ENCODE measurements at regions not wholly inside any gene's neighbourhood (a gene's known extent, or its start where the extent isn't known, plus 50 kb on each side); places are given as distances from the start of the nearest gene placed in this dataset.
"Not testable (repeated sequence)": the region's sequence is repeated elsewhere in the genome, so short reads cannot be mapped to it uniquely, and the experiment has no call there.

DNA sequence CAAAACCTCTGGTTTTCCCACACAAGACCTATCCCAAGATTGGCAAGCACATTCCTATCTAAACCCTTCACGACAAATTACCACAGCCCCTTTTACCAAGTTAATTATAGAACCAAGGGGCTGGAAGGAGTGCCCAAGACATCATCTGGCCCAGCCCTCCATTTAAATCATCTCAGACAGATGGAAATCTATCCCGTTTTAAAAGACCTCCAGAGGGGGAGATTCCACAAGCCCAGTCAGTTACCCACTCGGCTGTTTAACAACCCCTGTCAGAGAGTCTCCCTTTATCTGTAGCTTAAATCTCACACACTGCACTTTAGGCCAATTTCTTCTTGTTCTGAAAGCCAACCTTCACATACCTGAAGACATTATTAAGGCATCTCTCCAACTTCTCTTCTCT, 179.1 kb upstream of the MEIS1 start:
- no peaks in the 10 kb centered on the region for H3K9me3 Mint-ChIP-seq (ENCODE audit: insufficient read depth)
- H3K36me3 Mint-ChIP-seq (ENCODE audit: low read depth): no peaks in the 10 kb centered on the region
- no peak overlapping the region for H3K27ac Mint-ChIP-seq
- DNase-seq (no peak), ATAC-seq (no peak)
- H3K27me3 Mint-ChIP-seq (ENCODE audit: low read depth): no peaks in the 10 kb centered on the region
- H3K4me3 Mint-ChIP-seq: no peak overlapping the region
- POLR2A ChIA-PET: no interaction called here
- CTCF ChIA-PET: no interaction called here
- no peaks in the 10 kb centered on the region for H3K4me1 Mint-ChIP-seq (ENCODE audit: low read depth)

- DNase-seq: no peak
Measured at GRCh38 chr2:66255136-66255535, 179.8 kb upstream of the MEIS1 start.

GRCh38 chr2:66253066-66253465, 181.9 kb upstream of the MEIS1 start:
- Mint-ChIP-seq H3K36me3 (ENCODE audit: low read depth) (no peaks in the 10 kb centered on the region), H3K27me3 (ENCODE audit: low read depth) (no peaks in the 10 kb centered on the region), H3K4me1 (ENCODE audit: low read depth) (no peaks in the 10 kb centered on the region), H3K27ac (no peak overlapping the region), H3K4me3 (no peak overlapping the region), H3K9me3 (ENCODE audit: insufficient read depth) (no peaks in the 10 kb centered on the region)
- no peak for ATAC-seq
- CTCF ChIA-PET: no interaction called here
- no peak for DNase-seq
- POLR2A ChIA-PET: no interaction called here

More at GRCh38 chr2:66255136-66255535, 179.8 kb upstream of the MEIS1 start:
- POLR2A ChIA-PET: no interaction called here
- no peak overlapping the region for H3K27ac Mint-ChIP-seq
- H3K4me1 Mint-ChIP-seq (ENCODE audit: low read depth): no peaks in the 10 kb centered on the region
- H3K9me3 Mint-ChIP-seq (ENCODE audit: insufficient read depth): no peaks in the 10 kb centered on the region
- H3K27me3 Mint-ChIP-seq (ENCODE audit: low read depth): no peaks in the 10 kb centered on the region
- CTCF ChIA-PET: no interaction called here
- no peak for ATAC-seq
- no peaks in the 10 kb centered on the region for H3K36me3 Mint-ChIP-seq (ENCODE audit: low read depth)
- H3K4me3 Mint-ChIP-seq: no peak overlapping the region

DNA sequence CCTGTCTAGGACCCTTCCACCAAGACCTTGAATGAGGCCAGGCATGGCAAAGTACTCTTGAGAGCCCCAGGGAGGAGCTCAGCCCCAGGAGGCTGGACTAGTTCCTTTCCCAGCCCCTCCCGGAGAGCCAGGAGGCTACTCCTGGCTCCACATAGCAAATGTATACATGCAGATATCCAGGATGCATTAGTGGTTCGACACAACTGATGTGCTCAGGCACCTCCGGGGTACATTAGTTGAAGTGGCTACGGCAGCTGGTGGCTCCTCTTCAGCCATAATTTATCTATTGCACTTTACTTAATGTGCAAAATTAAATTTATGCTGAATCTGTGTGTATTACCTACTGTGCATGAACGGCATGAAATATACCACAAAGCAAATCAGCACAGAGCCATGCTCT, 182.8 kb upstream of the MEIS1 start:
- no peak for ATAC-seq
- no peaks in the 10 kb centered on the region for H3K9me3 Mint-ChIP-seq (ENCODE audit: insufficient read depth)
- CTCF ChIA-PET: no interaction called here

GRCh38 chr2:66251573-66251972, 183.4 kb upstream of the MEIS1 start:
- ChIA-PET POLR2A (no interaction called here), CTCF (no interaction called here)

More for the DNA sequence above, 182.8 kb upstream of the MEIS1 start:
- H3K36me3 Mint-ChIP-seq (ENCODE audit: low read depth): no peaks in the 10 kb centered on the region
- POLR2A ChIA-PET: no interaction called here
- no peak overlapping the region for H3K4me3 Mint-ChIP-seq
- H3K27ac Mint-ChIP-seq: no peak overlapping the region
- H3K27me3 Mint-ChIP-seq (ENCODE audit: low read depth): no peaks in the 10 kb centered on the region
- DNase-seq: no peak
- no peaks in the 10 kb centered on the region for H3K4me1 Mint-ChIP-seq (ENCODE audit: low read depth)

DNA sequence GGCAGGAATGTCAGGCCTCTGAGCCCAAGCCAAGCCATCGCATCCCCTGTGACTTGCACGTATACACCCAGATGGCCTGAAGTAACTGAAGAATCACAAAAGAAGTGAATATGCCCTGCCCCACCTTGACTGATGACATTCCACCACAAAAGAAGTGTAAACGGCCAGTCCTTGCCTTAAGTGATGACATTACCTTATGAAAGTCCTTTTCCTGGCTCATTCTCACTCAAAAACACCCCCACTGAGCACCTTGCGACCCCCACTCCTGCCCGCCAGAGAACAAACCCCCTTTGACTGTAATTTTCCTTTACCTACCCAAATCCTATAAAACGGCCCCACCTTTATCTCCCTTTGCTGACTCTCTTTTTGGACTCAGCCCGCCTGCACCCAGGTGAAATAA, 185.8 kb upstream of the MEIS1 start:
- DNase-seq; H3K27me3 Mint-ChIP-seq (ENCODE audit: low read depth); H3K36me3 Mint-ChIP-seq (ENCODE audit: low read depth); H3K4me3 Mint-ChIP-seq; POLR2A ChIA-PET; CTCF ChIA-PET; ATAC-seq; H3K9me3 Mint-ChIP-seq (ENCODE audit: insufficient read depth); H3K27ac Mint-ChIP-seq; H3K4me1 Mint-ChIP-seq (ENCODE audit: low read depth): not testable (repeated sequence)

More at GRCh38 chr2:66251573-66251972, 183.4 kb upstream of the MEIS1 start:
- Mint-ChIP-seq H3K36me3 (ENCODE audit: low read depth) (no peaks in the 10 kb centered on the region), H3K4me3 (no peak overlapping the region), H3K9me3 (ENCODE audit: insufficient read depth) (no peaks in the 10 kb centered on the region), H3K4me1 (ENCODE audit: low read depth) (no peaks in the 10 kb centered on the region), H3K27ac (no peak overlapping the region), H3K27me3 (ENCODE audit: low read depth) (no peaks in the 10 kb centered on the region)
- DNase-seq (no peak), ATAC-seq (no peak)

GRCh38 chr2:66243809-66244208, 191.1 kb upstream of the MEIS1 start:
- H3K4me1 Mint-ChIP-seq (ENCODE audit: low read depth); CTCF ChIA-PET; H3K36me3 Mint-ChIP-seq (ENCODE audit: low read depth); ATAC-seq; H3K27ac Mint-ChIP-seq; H3K27me3 Mint-ChIP-seq (ENCODE audit: low read depth); DNase-seq; POLR2A ChIA-PET; H3K4me3 Mint-ChIP-seq; H3K9me3 Mint-ChIP-seq (ENCODE audit: insufficient read depth): not testable (repeated sequence)

- not testable (repeated sequence) for H3K4me1 Mint-ChIP-seq (ENCODE audit: low read depth)
Measured at GRCh38 chr2:66242888-66243287, 192.0 kb upstream of the MEIS1 start.

DNA sequence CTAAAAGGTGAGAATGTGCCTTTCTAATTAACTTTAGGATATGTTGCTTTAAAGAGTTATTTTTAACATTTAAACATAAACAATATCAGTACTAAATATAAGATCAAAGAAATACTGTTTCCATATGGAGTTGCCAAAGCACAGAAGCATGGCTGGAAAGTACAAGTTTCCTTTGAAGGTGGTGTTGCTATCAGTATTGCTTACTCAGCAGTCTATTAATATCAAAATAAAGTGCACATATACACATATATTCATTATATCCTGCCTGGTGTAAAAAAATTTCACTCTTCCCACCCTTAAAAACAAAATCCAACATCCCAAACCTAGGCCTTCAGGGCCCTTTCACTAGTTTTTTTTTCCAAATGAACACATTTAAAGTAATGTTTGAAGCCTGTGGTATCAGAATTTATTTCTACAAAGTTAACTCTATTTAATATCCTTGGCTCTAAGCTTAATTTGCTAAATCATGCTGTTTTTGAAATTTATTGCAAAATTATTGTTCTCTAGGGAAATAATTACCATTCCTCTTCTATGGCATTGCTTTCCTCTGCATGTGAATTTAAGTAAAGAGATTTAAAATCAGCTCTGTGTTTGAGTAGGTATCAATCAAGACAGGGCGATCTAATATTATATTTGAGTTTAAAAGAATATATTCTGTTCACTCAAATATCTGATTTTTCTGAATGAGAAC, 192.7 kb upstream of the MEIS1 start:
- H3K4me3 Mint-ChIP-seq: no peak overlapping the region
- H3K9me3 Mint-ChIP-seq (ENCODE audit: insufficient read depth): no peaks in the 10 kb centered on the region
- H3K36me3 Mint-ChIP-seq (ENCODE audit: low read depth): no peaks in the 10 kb centered on the region
- H3K27me3 Mint-ChIP-seq (ENCODE audit: low read depth): no peaks in the 10 kb centered on the region
- CTCF ChIA-PET: no interaction called here
- POLR2A ChIA-PET: no interaction called here
- H3K27ac Mint-ChIP-seq: no peak overlapping the region
- DNase-seq: no peak
- H3K4me1 Mint-ChIP-seq (ENCODE audit: low read depth): no peaks in the 10 kb centered on the region
- no peak for ATAC-seq

More at GRCh38 chr2:66242888-66243287, 192.0 kb upstream of the MEIS1 start:
- DNase-seq; H3K36me3 Mint-ChIP-seq (ENCODE audit: low read depth); ATAC-seq; H3K9me3 Mint-ChIP-seq (ENCODE audit: insufficient read depth); H3K27ac Mint-ChIP-seq; POLR2A ChIA-PET; H3K27me3 Mint-ChIP-seq (ENCODE audit: low read depth); H3K4me3 Mint-ChIP-seq; CTCF ChIA-PET: not testable (repeated sequence)

GRCh38 chr2:66240286-66240685, 194.6 kb upstream of the MEIS1 start:
- Mint-ChIP-seq H3K9me3 (ENCODE audit: insufficient read depth) (no peaks in the 10 kb centered on the region), H3K27me3 (ENCODE audit: low read depth) (no peaks in the 10 kb centered on the region), H3K4me1 (ENCODE audit: low read depth) (no peaks in the 10 kb centered on the region), H3K4me3 (no peak overlapping the region), H3K27ac (no peak overlapping the region), H3K36me3 (ENCODE audit: low read depth) (no peaks in the 10 kb centered on the region)
- ATAC-seq: no peak
- DNase-seq: no peak
- ChIA-PET POLR2A (no interaction called here), CTCF (no interaction called here)

- ChIA-PET POLR2A (no interaction called here), CTCF (no interaction called here)
- no peaks in the 10 kb centered on the region for H3K9me3 Mint-ChIP-seq (ENCODE audit: insufficient read depth)
Measured at GRCh38 chr2:66239655-66240054, 195.3 kb upstream of the MEIS1 start.

DNA sequence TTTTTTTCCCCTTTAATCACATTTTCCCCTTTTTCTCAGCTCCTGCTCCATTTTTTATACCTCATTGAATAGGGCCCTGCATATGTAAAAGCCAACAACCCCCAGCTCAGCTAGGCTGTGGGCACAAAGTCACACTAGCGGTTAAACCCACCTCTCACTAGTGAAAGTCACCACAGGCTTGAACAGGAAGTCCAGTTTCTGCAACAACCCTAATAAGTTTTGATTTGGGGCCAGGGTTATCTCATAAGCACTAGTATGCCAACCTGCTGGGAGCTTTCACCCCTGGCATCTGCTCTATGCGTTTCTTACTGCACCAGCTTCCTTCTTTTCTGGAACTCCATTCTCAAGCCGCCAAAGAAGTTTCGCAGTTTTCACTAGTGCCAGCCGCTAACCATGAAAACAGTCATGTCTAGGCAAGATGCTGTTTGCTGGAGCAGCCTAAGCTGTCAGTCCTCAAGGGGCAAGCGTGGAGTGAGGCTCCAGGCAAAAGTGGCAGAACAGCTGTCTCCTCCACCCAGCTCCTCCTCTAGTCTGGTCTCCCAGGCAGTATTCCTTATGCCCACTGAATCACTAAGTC, 197.0 kb upstream of the MEIS1 start:
- Mint-ChIP-seq H3K27me3 (ENCODE audit: low read depth) (no peaks in the 10 kb centered on the region), H3K4me1 (ENCODE audit: low read depth) (no peaks in the 10 kb centered on the region), H3K9me3 (ENCODE audit: insufficient read depth) (no peaks in the 10 kb centered on the region), H3K4me3 (no peak overlapping the region), H3K27ac (no peak overlapping the region), H3K36me3 (ENCODE audit: low read depth) (no peaks in the 10 kb centered on the region)
- ChIA-PET POLR2A (no interaction called here), CTCF (no interaction called here)
- ATAC-seq (no peak), DNase-seq (no peak)

More at GRCh38 chr2:66239655-66240054, 195.3 kb upstream of the MEIS1 start:
- no peak for DNase-seq
- no peak for ATAC-seq
- Mint-ChIP-seq H3K27me3 (ENCODE audit: low read depth) (no peaks in the 10 kb centered on the region), H3K4me3 (no peak overlapping the region), H3K27ac (no peak overlapping the region), H3K4me1 (ENCODE audit: low read depth) (no peaks in the 10 kb centered on the region), H3K36me3 (ENCODE audit: low read depth) (no peaks in the 10 kb centered on the region)
